ENCODE measurements at regions not wholly inside any gene's neighbourhood (a gene's known extent, or its start where the extent isn't known, plus 50 kb on each side); places are given as distances from the start of the nearest gene placed in this dataset.
"Not testable (repeated sequence)": the region's sequence is repeated elsewhere in the genome, so short reads cannot be mapped to it uniquely, and the experiment has no call there.

GRCh38 chr5:40453689-40454088 is 226.0 kb upstream of the PTGER4 start:
- Histone ChIP-seq H3K36me3 (ENCODE audit: control insufficient read depth, insufficient read depth, low read length) (no peaks in the 10 kb centered on the region), H3K4me3 (ENCODE audit: low read length) (no peak overlapping the region), H3K27ac (ENCODE audit: low read length) (no peak overlapping the region), H3K4me1 (ENCODE audit: control insufficient read depth, insufficient read depth, low read length) (no peaks in the 10 kb centered on the region), H3K9me3 (ENCODE audit: control insufficient read depth, low read depth, low read length) (no peaks in the 10 kb centered on the region), H3K27me3 (ENCODE audit: control insufficient read depth, insufficient read depth, low read length) (no peaks in the 10 kb centered on the region)
- no CpG with 5 or more reads among the region's 1 CpG for WGBS (ENCODE audit: insufficient coverage, low lambda C conversion rate)
- DNase-seq: no peak

- no peak for DNase-seq
- no peaks in the 10 kb centered on the region for H3K4me1 ChIP-seq (ENCODE audit: control insufficient read depth, insufficient read depth, low read length)
- no peak overlapping the region for H3K27ac ChIP-seq (ENCODE audit: low read length)
- 86% methylated on average over 2 of the region's 5 CpGs for WGBS (ENCODE audit: insufficient coverage, low lambda C conversion rate)
- no peak overlapping the region for H3K4me3 ChIP-seq (ENCODE audit: low read length)
- H3K27me3 ChIP-seq (ENCODE audit: control insufficient read depth, insufficient read depth, low read length): no peaks in the 10 kb centered on the region
- no peaks in the 10 kb centered on the region for H3K9me3 ChIP-seq (ENCODE audit: control insufficient read depth, low read depth, low read length)
- no peaks in the 10 kb centered on the region for H3K36me3 ChIP-seq (ENCODE audit: control insufficient read depth, insufficient read depth, low read length)
Observed at GRCh38 chr5:40452874-40453624, 226.7 kb upstream of the PTGER4 start.

- WGBS (ENCODE audit: insufficient coverage, low lambda C conversion rate): 80% methylated on average over 1 of the region's 1 CpG
- H3K4me1 ChIP-seq (ENCODE audit: control insufficient read depth, insufficient read depth, low read length): peaks cover 5% of the 10 kb centered on the region
- no peaks in the 10 kb centered on the region for H3K27me3 ChIP-seq (ENCODE audit: control insufficient read depth, insufficient read depth, low read length)
- H3K36me3 ChIP-seq (ENCODE audit: control insufficient read depth, insufficient read depth, low read length): no peaks in the 10 kb centered on the region
- peaks cover 4% of the 10 kb centered on the region for H3K9me3 ChIP-seq (ENCODE audit: control insufficient read depth, low read depth, low read length)
- no peak for DNase-seq
- peak overlapping the region; percentile 22 for H3K27ac ChIP-seq (ENCODE audit: low read length)
- H3K4me3 ChIP-seq (ENCODE audit: low read length): no peak overlapping the region
Observed at GRCh38 chr5:40447438-40447837, 232.3 kb upstream of the PTGER4 start.

- peaks cover 4% of the 10 kb centered on the region for H3K9me3 ChIP-seq (ENCODE audit: control insufficient read depth, low read depth, low read length)
- H3K4me1 ChIP-seq (ENCODE audit: control insufficient read depth, insufficient read depth, low read length): peaks cover 10% of the 10 kb centered on the region
- H3K27me3 ChIP-seq (ENCODE audit: control insufficient read depth, insufficient read depth, low read length): no peaks in the 10 kb centered on the region
- H3K36me3 ChIP-seq (ENCODE audit: control insufficient read depth, insufficient read depth, low read length): no peaks in the 10 kb centered on the region
- no CpG with 5 or more reads among the region's 1 CpG for WGBS (ENCODE audit: insufficient coverage, low lambda C conversion rate)
- peak; percentile 54 to 73 for DNase-seq
- no peak overlapping the region for H3K4me3 ChIP-seq (ENCODE audit: low read length)
- peak overlapping the region; percentile 50 for H3K27ac ChIP-seq (ENCODE audit: low read length)
Observed at GRCh38 chr5:40446910-40447309, 232.8 kb upstream of the PTGER4 start.

- no peak overlapping the region for H3K4me3 ChIP-seq (ENCODE audit: low read length)
- H3K9me3 ChIP-seq (ENCODE audit: control insufficient read depth, low read depth, low read length): peaks cover 8% of the 10 kb centered on the region
- peaks cover 27% of the 10 kb centered on the region for H3K4me1 ChIP-seq (ENCODE audit: control insufficient read depth, insufficient read depth, low read length)
- no peaks in the 10 kb centered on the region for H3K36me3 ChIP-seq (ENCODE audit: control insufficient read depth, insufficient read depth, low read length)
- H3K27ac ChIP-seq (ENCODE audit: low read length): peak overlapping the region; percentile 87
- DNase-seq: peak; percentile 87 to 95
- H3K27me3 ChIP-seq (ENCODE audit: control insufficient read depth, insufficient read depth, low read length): no peaks in the 10 kb centered on the region
- no CpG with 5 or more reads among the region's 2 CpGs for WGBS (ENCODE audit: insufficient coverage, low lambda C conversion rate)
Observed at GRCh38 chr5:40442346-40442745, 237.4 kb upstream of the PTGER4 start.

- WGBS (ENCODE audit: insufficient coverage, low lambda C conversion rate): no CpG with 5 or more reads among the region's 4 CpGs
- peaks cover 31% of the 10 kb centered on the region for H3K4me1 ChIP-seq (ENCODE audit: control insufficient read depth, insufficient read depth, low read length)
- H3K4me3 ChIP-seq (ENCODE audit: low read length): no peak overlapping the region
- H3K27me3 ChIP-seq (ENCODE audit: control insufficient read depth, insufficient read depth, low read length): no peaks in the 10 kb centered on the region
- H3K9me3 ChIP-seq (ENCODE audit: control insufficient read depth, low read depth, low read length): peaks cover 8% of the 10 kb centered on the region
- DNase-seq: peak; percentile 61 to 87
- no peaks in the 10 kb centered on the region for H3K36me3 ChIP-seq (ENCODE audit: control insufficient read depth, insufficient read depth, low read length)
- H3K27ac ChIP-seq (ENCODE audit: low read length): peak overlapping the region; percentile 87
Observed at GRCh38 chr5:40441733-40442132, 238.0 kb upstream of the PTGER4 start.

- Histone ChIP-seq H3K4me3 (ENCODE audit: low read length) (no peak overlapping the region), H3K27ac (ENCODE audit: low read length) (peak overlapping the region; percentile 87), H3K4me1 (ENCODE audit: control insufficient read depth, insufficient read depth, low read length) (peaks cover 36% of the 10 kb centered on the region), H3K9me3 (ENCODE audit: control insufficient read depth, low read depth, low read length) (peaks cover 8% of the 10 kb centered on the region), H3K27me3 (ENCODE audit: control insufficient read depth, insufficient read depth, low read length) (no peaks in the 10 kb centered on the region), H3K36me3 (ENCODE audit: control insufficient read depth, insufficient read depth, low read length) (no peaks in the 10 kb centered on the region)
- WGBS (ENCODE audit: insufficient coverage, low lambda C conversion rate): no CpG with 5 or more reads among the region's 1 CpG
- no peak for DNase-seq
Observed at GRCh38 chr5:40440746-40441145, 239.0 kb upstream of the PTGER4 start.

- not testable (repeated sequence) for H3K4me3 ChIP-seq (ENCODE audit: low read length); H3K27me3 ChIP-seq (ENCODE audit: control insufficient read depth, insufficient read depth, low read length); H3K9me3 ChIP-seq (ENCODE audit: control insufficient read depth, low read depth, low read length); DNase-seq; H3K36me3 ChIP-seq (ENCODE audit: control insufficient read depth, insufficient read depth, low read length); H3K27ac ChIP-seq (ENCODE audit: low read length)
- peaks cover 36% of the 10 kb centered on the region for H3K4me1 ChIP-seq (ENCODE audit: control insufficient read depth, insufficient read depth, low read length)
- no CpG with 5 or more reads among the region's 3 CpGs for WGBS (ENCODE audit: insufficient coverage, low lambda C conversion rate)
Observed at GRCh38 chr5:40439103-40439502, 240.6 kb upstream of the PTGER4 start.

GRCh38 chr5:40438646-40439045 is 241.1 kb upstream of the PTGER4 start:
- not testable (repeated sequence) for H3K27ac ChIP-seq (ENCODE audit: low read length); H3K9me3 ChIP-seq (ENCODE audit: control insufficient read depth, low read depth, low read length); H3K27me3 ChIP-seq (ENCODE audit: control insufficient read depth, insufficient read depth, low read length); DNase-seq; H3K36me3 ChIP-seq (ENCODE audit: control insufficient read depth, insufficient read depth, low read length); H3K4me3 ChIP-seq (ENCODE audit: low read length)
- H3K4me1 ChIP-seq (ENCODE audit: control insufficient read depth, insufficient read depth, low read length): peaks cover 36% of the 10 kb centered on the region
- WGBS (ENCODE audit: insufficient coverage, low lambda C conversion rate): no CpG with 5 or more reads among the region's 26 CpGs

GRCh38 chr5:40437452-40437861 is 242.3 kb upstream of the PTGER4 start:
- Histone ChIP-seq H3K4me1 (ENCODE audit: control insufficient read depth, insufficient read depth, low read length) (peaks cover 31% of the 10 kb centered on the region), H3K9me3 (ENCODE audit: control insufficient read depth, low read depth, low read length) (peaks cover 4% of the 10 kb centered on the region), H3K27ac (ENCODE audit: low read length) (peak overlapping the region; percentile 75), H3K27me3 (ENCODE audit: control insufficient read depth, insufficient read depth, low read length) (no peaks in the 10 kb centered on the region), H3K4me3 (ENCODE audit: low read length) (no peak overlapping the region), H3K36me3 (ENCODE audit: control insufficient read depth, insufficient read depth, low read length) (no peaks in the 10 kb centered on the region)
- peak; percentile 88 to 95 for DNase-seq
- 0% methylated on average over 2 of the region's 4 CpGs for WGBS (ENCODE audit: insufficient coverage, low lambda C conversion rate)

Measured in large intestine (tissue), 3 donors.